IPS DF 6.9 (cell line): ENCODE measurements at regions not wholly inside any gene's neighbourhood (a gene's known extent, or its start where the extent isn't known, plus 50 kb on each side); places are given as distances from the start of the nearest gene placed in this dataset.
"Not testable (repeated sequence)": the region's sequence is repeated elsewhere in the genome, so short reads cannot be mapped to it uniquely, and the experiment has no call there.

ENCODE experiments used
- DNase-seq: peaks from one replicate; pipeline ENCODE4 v3.0.0-alpha.2; 2013; ENCODE audit warnings: low read depth, low spot score
- H3K27ac ChIP-seq: one replicate; pipeline ENCODE4 v1.5.1; 2013; ENCODE audit warnings: low read length, control low read depth
- H3K27me3 ChIP-seq: 2 replicates; pipeline ENCODE4 v1.6.1; 2013; ENCODE audit warnings: mild to moderate bottlenecking, low read length; ENCODE audit not compliant: control insufficient read depth, insufficient read depth
- H3K36me3 ChIP-seq: 2 replicates; pipeline ENCODE4 v1.6.1; 2013; ENCODE audit warnings: low read length; ENCODE audit not compliant: control insufficient read depth, insufficient read depth
- H3K4me1 ChIP-seq: 2 replicates; pipeline ENCODE4 v1.6.1; 2013; ENCODE audit warnings: low read length; ENCODE audit not compliant: control insufficient read depth, insufficient read depth
- H3K4me3 ChIP-seq: 2 replicates; pipeline ENCODE4 v1.5.1; 2013; ENCODE audit warnings: mild to moderate bottlenecking, low read length
- H3K9me3 ChIP-seq: 2 replicates; pipeline ENCODE4 v1.6.1; 2013; ENCODE audit warnings: low read length, inconsistent platforms; ENCODE audit not compliant: control insufficient read depth, insufficient read depth
- WGBS: extraction: QIAGEN DNeasy Blood & Tissue Kit; methylation state at CpG from one replicate; pipeline ENCODE4 v1.1.7; 2013; ENCODE audit warnings: mixed read lengths, missing lambda C conversion rate; ENCODE audit not compliant: insufficient read length, insufficient coverage; 5-methylcytosine and 5-hydroxymethylcytosine counted together

DNA sequence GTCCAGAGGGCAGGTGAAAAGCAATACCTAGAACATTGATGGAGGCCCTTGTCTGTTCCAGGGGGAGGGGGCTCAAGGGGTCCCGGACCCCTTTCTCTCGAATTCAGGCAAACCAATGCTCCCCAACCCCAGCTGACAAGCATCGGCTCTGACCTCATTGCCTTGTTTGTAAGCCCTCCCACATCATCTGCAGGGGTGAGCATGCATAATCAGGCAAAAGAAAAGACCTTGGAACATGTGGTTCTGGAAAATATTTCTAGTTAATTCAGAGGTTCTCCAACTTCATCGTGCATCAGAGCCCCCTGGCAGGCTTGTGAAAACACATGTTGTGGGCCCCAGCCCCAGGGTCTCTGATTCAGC lies 231.3 kb downstream of the TOMM20 start:
- no CpG with 5 or more reads among the region's 4 CpGs for WGBS
- H3K36me3 ChIP-seq: no peaks in the 10 kb centered on the region
- DNase-seq: no peak
- H3K4me1 ChIP-seq: peaks cover 5% of the 10 kb centered on the region
- no peak overlapping the region for H3K4me3 ChIP-seq
- no peaks in the 10 kb centered on the region for H3K9me3 ChIP-seq
- H3K27me3 ChIP-seq: no peaks in the 10 kb centered on the region
- H3K27ac ChIP-seq: no peak overlapping the region

GRCh38 chr1:234896477-234897389 lies 231.9 kb downstream of the TOMM20 start:
- Histone ChIP-seq H3K36me3 (no peaks in the 10 kb centered on the region), H3K27ac (no peak overlapping the region), H3K4me3 (no peak overlapping the region), H3K4me1 (peaks cover 5% of the 10 kb centered on the region), H3K27me3 (no peaks in the 10 kb centered on the region), H3K9me3 (no peaks in the 10 kb centered on the region)
- DNase-seq: no peak
- no CpG with 5 or more reads among the region's 15 CpGs for WGBS

- H3K4me1 ChIP-seq: peaks cover under 1% of the 10 kb centered on the region; the same call in 1 of the 2 replicates
- no CpG with 5 or more reads among the region's 11 CpGs for WGBS
- no peaks in the 10 kb centered on the region for H3K36me3 ChIP-seq
- DNase-seq: no peak
- no peak overlapping the region for H3K27ac ChIP-seq
- H3K4me3 ChIP-seq: no peak overlapping the region
- no peaks in the 10 kb centered on the region for H3K9me3 ChIP-seq
- H3K27me3 ChIP-seq: no peaks in the 10 kb centered on the region
Observed at GRCh38 chr1:234893725-234894630, 234.7 kb downstream of the TOMM20 start.

- no peak overlapping the region for H3K4me3 ChIP-seq
- H3K27ac ChIP-seq: no peak overlapping the region
- no CpG with 5 or more reads among the region's 6 CpGs for WGBS
- H3K36me3 ChIP-seq: no peaks in the 10 kb centered on the region
- DNase-seq: no peak
- H3K27me3 ChIP-seq: no peaks in the 10 kb centered on the region
- no peaks in the 10 kb centered on the region for H3K4me1 ChIP-seq
- no peaks in the 10 kb centered on the region for H3K9me3 ChIP-seq
Observed at GRCh38 chr1:234893359-234893724, 235.3 kb downstream of the TOMM20 start.

DNA sequence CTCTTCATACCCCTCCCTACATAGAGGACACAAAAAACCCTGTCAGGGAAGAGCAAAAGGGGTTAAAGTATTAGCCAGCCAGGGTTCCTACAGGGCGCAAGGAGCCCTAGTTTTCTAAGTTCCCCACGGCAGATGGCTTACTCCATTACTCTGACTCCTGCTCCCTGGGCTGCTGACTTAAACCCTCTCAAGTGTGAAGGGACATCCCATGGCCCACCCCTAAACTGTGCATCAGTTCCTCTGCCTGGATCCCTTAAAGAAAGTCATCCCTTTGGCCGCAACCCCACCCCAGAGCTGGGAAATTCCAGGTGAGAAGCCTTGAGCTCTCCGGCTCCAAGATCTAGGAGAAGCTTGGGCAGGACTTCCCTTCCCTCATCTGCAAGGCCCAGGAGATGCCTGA lies 236.0 kb downstream of the TOMM20 start:
- H3K9me3 ChIP-seq: no peaks in the 10 kb centered on the region
- no CpG with 5 or more reads among the region's 4 CpGs for WGBS
- no peak overlapping the region for H3K4me3 ChIP-seq
- no peak for DNase-seq
- H3K36me3 ChIP-seq: no peaks in the 10 kb centered on the region
- no peaks in the 10 kb centered on the region for H3K4me1 ChIP-seq
- no peak overlapping the region for H3K27ac ChIP-seq
- no peaks in the 10 kb centered on the region for H3K27me3 ChIP-seq

DNA sequence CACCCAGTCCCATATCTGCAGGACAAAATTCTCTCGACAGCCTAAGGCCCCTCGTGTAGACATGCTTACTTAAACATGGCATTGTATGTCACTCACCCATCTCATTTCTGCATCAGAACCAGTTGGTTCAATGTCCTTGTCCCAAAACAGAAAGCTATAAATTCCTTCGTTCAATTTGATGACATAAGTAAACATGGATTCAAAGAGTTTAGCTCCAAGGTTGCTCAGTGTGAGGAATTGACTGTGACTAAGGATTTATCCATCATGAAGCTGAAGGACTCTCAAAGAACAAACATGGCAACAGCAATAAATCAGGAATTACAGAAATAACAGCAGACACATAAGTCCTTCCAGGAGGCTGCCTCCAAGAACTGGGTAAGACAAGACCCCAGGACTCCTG lies 237.2 kb downstream of the TOMM20 start:
- no peak for DNase-seq
- Histone ChIP-seq H3K36me3 (no peaks in the 10 kb centered on the region), H3K4me3 (no peak overlapping the region), H3K9me3 (no peaks in the 10 kb centered on the region), H3K27me3 (no peaks in the 10 kb centered on the region), H3K4me1 (no peaks in the 10 kb centered on the region), H3K27ac (no peak overlapping the region)
- no CpG with 5 or more reads among the region's 3 CpGs for WGBS

DNA sequence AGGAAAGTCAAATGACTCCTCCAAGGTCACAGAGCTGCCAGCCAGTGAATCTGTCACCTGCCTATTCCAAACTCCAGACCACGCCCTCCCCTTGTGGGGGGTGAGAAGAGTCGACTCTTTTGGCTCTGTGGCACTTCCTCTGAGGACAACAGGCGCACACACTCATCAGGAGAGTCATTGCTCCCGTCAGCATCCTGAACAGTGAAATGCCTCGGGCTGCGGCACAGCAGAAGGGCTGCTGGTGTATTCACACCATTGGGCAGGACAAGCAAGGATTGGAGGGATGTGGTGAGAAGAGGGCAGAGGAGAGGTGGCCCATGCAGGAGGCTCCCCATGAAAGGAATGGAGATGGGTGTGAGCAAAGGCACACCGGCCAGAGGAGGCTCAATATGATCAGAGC lies 239.0 kb downstream of the TOMM20 start:
- no peaks in the 10 kb centered on the region for H3K9me3 ChIP-seq
- H3K4me3 ChIP-seq: no peak overlapping the region
- H3K27me3 ChIP-seq: no peaks in the 10 kb centered on the region
- H3K36me3 ChIP-seq: no peaks in the 10 kb centered on the region
- DNase-seq: no peak
- no peaks in the 10 kb centered on the region for H3K4me1 ChIP-seq
- WGBS: no CpG with 5 or more reads among the region's 7 CpGs
- H3K27ac ChIP-seq: no peak overlapping the region

DNA sequence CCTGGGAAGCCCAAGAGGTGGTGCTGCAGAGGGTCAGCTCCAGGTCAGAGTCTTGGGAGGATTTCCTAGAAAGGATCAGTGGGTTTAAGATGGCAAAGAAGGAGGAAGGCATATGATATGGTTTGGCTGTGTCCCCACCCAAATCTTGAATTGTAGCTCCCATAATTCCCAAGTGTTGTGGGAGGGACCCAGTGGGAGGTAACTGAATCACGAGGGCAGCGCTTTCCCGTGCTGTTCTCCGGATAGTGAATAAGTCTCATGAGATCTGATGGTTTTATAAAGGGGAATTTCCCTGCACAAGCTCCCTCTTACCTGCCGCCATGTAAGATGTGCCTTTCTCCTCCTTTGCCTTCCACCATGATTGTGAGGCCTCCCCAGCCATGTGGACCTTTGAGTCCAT lies 240.4 kb downstream of the TOMM20 start:
- not testable (repeated sequence) for H3K9me3 ChIP-seq, H3K27ac ChIP-seq, H3K36me3 ChIP-seq, H3K4me1 ChIP-seq, H3K4me3 ChIP-seq, DNase-seq, H3K27me3 ChIP-seq
- no CpG with 5 or more reads among the region's 5 CpGs for WGBS

- no peaks in the 10 kb centered on the region for H3K27me3 ChIP-seq
- no peaks in the 10 kb centered on the region for H3K9me3 ChIP-seq
- no peak overlapping the region for H3K4me3 ChIP-seq
- no CpG with 5 or more reads among the region's 13 CpGs for WGBS
- no peak overlapping the region for H3K27ac ChIP-seq
- no peak for DNase-seq
- H3K4me1 ChIP-seq: no peaks in the 10 kb centered on the region
- no peaks in the 10 kb centered on the region for H3K36me3 ChIP-seq
Observed at GRCh38 chr1:234887016-234887900, 241.4 kb downstream of the TOMM20 start.
